Body of pancreas (tissue), 4 donors: ENCODE measurements at regions not wholly inside any gene's neighbourhood (a gene's known extent, or its start where the extent isn't known, plus 50 kb on each side); places are given as distances from the start of the nearest gene placed in this dataset.

Experiments
- ATAC-seq: fragments of 150-250 bp; one replicate; pipeline ENCODE4 v1.9.1; 2016
- DNase-seq, 4 donors: peaks; one replicate each; pipeline ENCODE4 v3.0.0-alpha.2; 2019
- H3K27ac ChIP-seq, 4 donors: fragments of 200-600 bp; sonication (generic); 1 replicate in 3 of 4; 2 replicates in 1 of 4; pipeline versions ENCODE4 v1.5.1 to v1.6.1; 2016 to 2019; ENCODE audit warnings: mild to moderate bottlenecking in 1 of 4, mixed read lengths in 1 of 4, moderate library complexity in 1 of 4
- H3K27me3 ChIP-seq, 2 donors: fragments of 200-600 bp; sonication (generic); one replicate each; pipeline ENCODE4 v1.6.0; 2016; ENCODE audit warnings: mild to moderate bottlenecking in 1 of 2
- H3K36me3 ChIP-seq, 2 donors: fragments of 200-600 bp; sonication (generic); replicated peaks in 1 of 2; 2 replicates each; pipeline ENCODE4 v1.5.1; 2016; ENCODE audit warnings: low read depth in 2 of 2; ENCODE audit not compliant: insufficient read depth in 1 of 2
- H3K4me1 ChIP-seq: fragments of 200-600 bp; sonication (generic); one replicate; pipeline ENCODE4 v1.6.0; 2016
- H3K4me3 ChIP-seq, 2 donors: fragments of 200-600 bp; sonication (generic); 1 replicate in 1 of 2; 2 replicates in 1 of 2; pipeline ENCODE4 v1.5.1; 2016 to 2019
- H3K9me3 ChIP-seq, 3 donors: fragments of 200-600 bp; sonication (generic); 1 replicate in 2 of 3; 2 replicates in 1 of 3; pipeline ENCODE4 v1.5.1; 2016
- CTCF ChIP-seq, 7 experiments: fragments of 450-650 bp in 4 of 7; fragments of 200-600 bp in 3 of 7; sonication (generic) in 3 of 7; IDR thresholded peaks; one replicate each; pipeline ENCODE4 v1.5.1; 2016 to 2019; ENCODE audit warnings: antibody characterized with exemption in 7 of 7
- POLR2A ChIP-seq, 3 donors: fragments of 450-650 bp; IDR thresholded peaks; one replicate each; pipeline ENCODE4 v1.6.1; 2016; ENCODE audit warnings: antibody characterized with exemption in 3 of 3, mild to moderate bottlenecking in 2 of 3
- WGBS, 2 donors: methylation state at CpG; one replicate each; pipeline ENCODE4 v1.1.5; 2017; 5-methylcytosine and 5-hydroxymethylcytosine counted together
- intact Hi-C: fragments of 100-400 bp; cut with DNase I; formaldehyde crosslinking; loops from one replicate; pipeline ENCODE4 v1.15.1; 2023

- 70 to 95% methylated on average over 1 of the region's 1 CpG for WGBS, 2 donors
- TF ChIP-seq POLR2A (IDR thresholded peaks at IDR 0.05) (no peak), CTCF (IDR thresholded peaks at IDR 0.05) (no peak)
- no peaks in the 10 kb centered on the region for H3K9me3 ChIP-seq
- H3K36me3 ChIP-seq: no peaks in the 10 kb centered on the region
- no peak for DNase-seq
- ATAC-seq: no peak
- intact Hi-C loops: no loop called here
- H3K4me1 ChIP-seq: no peaks in the 10 kb centered on the region
- H3K27ac ChIP-seq: no peak overlapping the region
- no peak overlapping the region for H3K4me3 ChIP-seq
- no peaks in the 10 kb centered on the region for H3K27me3 ChIP-seq
These were observed 193.4 kb upstream of the NWD2 start for GRCh38 chr4:37051111-37051510.

DNA sequence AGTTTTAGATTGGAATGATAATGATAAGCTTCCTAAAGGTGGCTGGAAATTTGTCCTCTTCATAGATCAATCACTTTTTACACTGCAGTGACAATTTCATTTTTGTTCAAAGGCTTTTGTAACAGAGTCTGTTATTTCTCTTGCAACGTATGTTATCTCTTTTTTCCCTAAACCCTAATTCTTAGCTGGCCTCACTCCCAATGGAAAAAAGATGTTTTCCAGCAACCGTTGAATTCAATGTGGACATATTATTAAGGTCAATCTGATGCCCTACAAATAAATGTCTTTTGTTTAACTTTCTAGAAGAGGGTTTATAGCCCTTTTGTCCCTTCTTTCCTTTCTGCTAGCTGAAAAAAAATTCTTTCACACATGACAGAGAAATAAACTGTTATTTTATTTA lies 192.7 kb upstream of the NWD2 start:
- Histone ChIP-seq H3K27me3 (no peaks in the 10 kb centered on the region), H3K4me3 (no peak overlapping the region), H3K9me3 (no peaks in the 10 kb centered on the region), H3K36me3 (no peaks in the 10 kb centered on the region), H3K4me1 (no peaks in the 10 kb centered on the region), H3K27ac (no peak overlapping the region)
- TF ChIP-seq CTCF (IDR thresholded peaks at IDR 0.05) (no peak), POLR2A (IDR thresholded peaks at IDR 0.05) (no peak)
- intact Hi-C loops: no loop called here
- 4 to 9% methylated on average over 2 of the region's 2 CpGs for WGBS, 2 donors
- no peak for ATAC-seq
- no peak for DNase-seq

DNA sequence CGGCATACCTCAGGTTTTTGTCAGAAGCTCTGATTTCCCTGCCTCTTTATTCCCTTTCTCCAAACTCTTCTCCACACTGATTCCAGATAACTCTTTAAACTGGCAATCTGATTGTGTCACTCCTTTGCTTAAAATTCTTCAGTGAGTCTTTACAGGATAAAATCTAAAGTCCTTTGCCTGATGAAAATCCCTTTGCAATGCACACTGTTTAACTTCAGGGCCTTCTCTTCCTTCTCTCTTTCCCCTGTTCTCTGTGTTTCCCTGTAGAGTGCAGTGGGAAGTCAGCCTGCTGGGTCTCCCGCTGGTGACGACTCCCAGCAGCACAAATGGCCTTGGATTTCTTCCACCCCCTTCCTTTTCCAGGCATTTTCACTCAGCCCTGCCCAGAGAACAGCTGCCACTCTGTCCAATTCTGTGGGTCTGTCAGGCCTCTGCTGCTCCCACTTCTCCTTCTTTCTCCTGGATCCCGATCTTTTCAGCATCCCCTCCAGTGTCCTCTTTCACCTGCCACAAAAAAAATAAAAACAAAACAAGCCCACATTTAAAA lies 189.9 kb upstream of the NWD2 start:
- ATAC-seq: no peak
- intact Hi-C loops: no loop called here
- peak in 1 of 4 donors; percentile 32 for DNase-seq
- H3K36me3 ChIP-seq: no peaks in the 10 kb centered on the region
- 29 to 40% methylated on average over 4 of the region's 4 CpGs for WGBS, 2 donors
- H3K9me3 ChIP-seq: no peaks in the 10 kb centered on the region
- no peaks in the 10 kb centered on the region for H3K27me3 ChIP-seq
- H3K4me1 ChIP-seq: no peaks in the 10 kb centered on the region
- TF ChIP-seq POLR2A (IDR thresholded peaks at IDR 0.05) (no peak), CTCF (IDR thresholded peaks at IDR 0.05) (no peak)
- no peak overlapping the region for H3K4me3 ChIP-seq
- no peak overlapping the region for H3K27ac ChIP-seq

- 69 to 79% methylated on average over 4 of the region's 4 CpGs for WGBS, 2 donors
These were observed 185.7 kb upstream of the NWD2 start for GRCh38 chr4:37058826-37059225.

More at GRCh38 chr4:37058826-37059225, 185.7 kb upstream of the NWD2 start:
- intact Hi-C loops: no loop called here
- no peak overlapping the region for H3K4me3 ChIP-seq
- no peak for TF ChIP-seq CTCF (IDR thresholded peaks at IDR 0.05)
- no peak for TF ChIP-seq POLR2A (IDR thresholded peaks at IDR 0.05)
- no peaks in the 10 kb centered on the region for H3K36me3 ChIP-seq
- DNase-seq: no peak
- no peak overlapping the region for H3K27ac ChIP-seq
- no peak for ATAC-seq
- H3K27me3 ChIP-seq: no peaks in the 10 kb centered on the region
- H3K4me1 ChIP-seq: no peaks in the 10 kb centered on the region
- no peaks in the 10 kb centered on the region for H3K9me3 ChIP-seq
